Bronchial epithelial cell (primary cell): ENCODE measurements at regions not wholly inside any gene's neighbourhood (a gene's known extent, or its start where the extent isn't known, plus 50 kb on each side); places are given as distances from the start of the nearest gene placed in this dataset.

Experiments used
- DNase-seq: peaks from one replicate; pipeline ENCODE4 v3.0.0-alpha.2; 2010; ENCODE audit warnings: low read depth
- FAIRE-seq: peaks from 2 replicates; lab custom pipeline; 2011; peaks lifted over from hg19 to GRCh38; lab: Jason Lieb, UNC
- H3K27me3 ChIP-seq: 2 replicates; pipeline ENCODE4 v1.5.1; 2011; ENCODE audit warnings: low read length; ENCODE audit not compliant: control insufficient read depth, insufficient read depth
- H3K36me3 ChIP-seq: 2 replicates; pipeline ENCODE4 v1.5.1; 2011; ENCODE audit warnings: low read length; ENCODE audit not compliant: control insufficient read depth, insufficient read depth
- H3K4me3 ChIP-seq: 2 replicates; pipeline ENCODE4 v1.5.1; 2011; ENCODE audit warnings: mild to moderate bottlenecking, low read depth, low read length, control low read depth
- TF ChIP-seq, protein P1 (sequence below): IDR thresholded peaks from 2 replicates; pipeline ENCODE4 v1.5.1; 2011; ENCODE audit warnings: mild to moderate bottlenecking, moderate library complexity, low read length, control low read depth, inconsistent platforms; ENCODE audit not compliant: insufficient read depth, severe bottlenecking

DNA sequence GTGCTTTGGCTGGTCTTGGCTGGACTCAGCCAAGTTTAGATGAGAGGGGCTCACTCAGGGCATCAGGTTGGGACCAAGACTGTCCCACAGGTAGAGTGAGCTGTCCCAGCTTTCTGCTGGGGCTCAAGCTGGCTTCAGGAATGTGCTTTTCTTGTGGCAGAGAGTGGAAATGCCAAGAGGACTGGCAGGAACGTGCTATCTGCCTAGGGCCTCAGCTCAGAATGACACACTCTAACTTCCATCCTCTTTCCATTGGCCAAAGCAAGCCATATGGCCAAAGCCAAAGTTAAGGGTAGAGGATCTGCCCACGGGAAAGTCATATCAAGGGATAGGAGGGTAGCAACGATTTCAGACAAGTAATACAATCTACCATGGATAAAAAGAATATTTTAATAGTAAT lies 178.8 kb downstream of the ABHD5 start:
- TF ChIP-seq, protein P1, sequence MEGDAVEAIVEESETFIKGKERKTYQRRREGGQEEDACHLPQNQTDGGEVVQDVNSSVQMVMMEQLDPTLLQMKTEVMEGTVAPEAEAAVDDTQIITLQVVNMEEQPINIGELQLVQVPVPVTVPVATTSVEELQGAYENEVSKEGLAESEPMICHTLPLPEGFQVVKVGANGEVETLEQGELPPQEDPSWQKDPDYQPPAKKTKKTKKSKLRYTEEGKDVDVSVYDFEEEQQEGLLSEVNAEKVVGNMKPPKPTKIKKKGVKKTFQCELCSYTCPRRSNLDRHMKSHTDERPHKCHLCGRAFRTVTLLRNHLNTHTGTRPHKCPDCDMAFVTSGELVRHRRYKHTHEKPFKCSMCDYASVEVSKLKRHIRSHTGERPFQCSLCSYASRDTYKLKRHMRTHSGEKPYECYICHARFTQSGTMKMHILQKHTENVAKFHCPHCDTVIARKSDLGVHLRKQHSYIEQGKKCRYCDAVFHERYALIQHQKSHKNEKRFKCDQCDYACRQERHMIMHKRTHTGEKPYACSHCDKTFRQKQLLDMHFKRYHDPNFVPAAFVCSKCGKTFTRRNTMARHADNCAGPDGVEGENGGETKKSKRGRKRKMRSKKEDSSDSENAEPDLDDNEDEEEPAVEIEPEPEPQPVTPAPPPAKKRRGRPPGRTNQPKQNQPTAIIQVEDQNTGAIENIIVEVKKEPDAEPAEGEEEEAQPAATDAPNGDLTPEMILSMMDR, result no peak
- Histone ChIP-seq H3K4me3 (no peak overlapping the region), H3K36me3 (no peaks in the 10 kb centered on the region), H3K27me3 (no peaks in the 10 kb centered on the region)
- FAIRE-seq (no peak), DNase-seq (no peak)

DNA sequence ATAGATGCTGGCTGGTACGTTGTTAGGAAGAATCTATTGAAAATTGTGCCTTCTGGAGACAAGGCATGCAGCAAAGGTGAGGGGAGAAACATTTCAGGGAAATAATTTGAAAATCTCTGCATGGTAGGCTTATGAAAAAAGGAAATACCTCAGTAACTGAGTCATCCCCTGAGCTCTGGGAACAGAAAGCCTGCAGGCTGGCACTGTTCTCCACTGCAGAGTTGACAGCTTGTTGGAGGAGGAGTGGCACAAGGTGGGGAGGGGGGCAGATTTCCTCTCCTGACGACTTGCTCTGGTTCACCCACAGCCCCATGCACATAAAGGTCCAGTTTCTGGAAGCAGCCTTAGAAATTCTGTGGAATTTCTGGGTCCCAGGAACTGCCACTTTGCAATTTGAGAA lies 179.4 kb downstream of the ABHD5 start:
- no peak for FAIRE-seq
- TF ChIP-seq, protein P1, result no peak
- H3K36me3 ChIP-seq, result no peaks in the 10 kb centered on the region
- no peak overlapping the region for H3K4me3 ChIP-seq
- DNase-seq, result peak; percentile 71
- no peaks in the 10 kb centered on the region for H3K27me3 ChIP-seq

DNA sequence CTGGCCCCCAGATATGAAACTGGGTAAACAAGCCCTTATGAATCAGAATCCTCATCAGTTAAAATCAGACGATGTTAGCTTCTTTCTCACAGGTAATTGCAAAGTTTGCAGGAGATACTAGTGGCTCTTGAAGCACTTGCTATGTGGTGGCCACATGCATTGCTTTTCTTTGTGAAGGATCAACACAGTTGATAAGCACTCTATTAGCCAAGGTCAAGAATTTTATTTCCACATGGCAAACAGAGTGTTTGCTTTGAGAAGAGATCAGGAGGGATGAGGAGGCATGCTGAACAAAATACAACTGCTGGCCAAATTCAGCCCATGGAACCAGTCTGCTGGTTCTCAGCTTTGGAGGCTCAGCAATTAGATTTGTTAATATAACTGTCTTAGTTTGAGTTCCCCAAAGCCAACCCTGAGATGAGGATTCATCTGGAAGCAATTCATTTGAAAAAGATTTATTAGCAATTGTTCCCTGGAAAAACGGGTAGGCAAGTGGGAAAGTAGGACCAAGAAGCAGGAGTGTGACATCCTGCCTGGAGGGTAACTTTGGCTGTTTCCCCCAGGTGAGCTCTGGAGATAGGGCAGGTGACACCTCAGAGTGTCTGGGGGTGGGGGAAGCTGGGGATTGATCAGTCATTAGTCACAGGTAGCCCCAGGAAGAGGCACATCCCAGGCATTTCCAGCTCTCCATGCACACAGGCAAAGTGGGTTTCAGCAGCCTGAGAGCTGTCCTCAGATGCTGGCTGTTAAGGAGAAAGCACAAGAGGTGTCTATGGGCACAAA lies 180.3 kb downstream of the ABHD5 start:
- no peak overlapping the region for H3K4me3 ChIP-seq
- peak; percentile 77 for DNase-seq
- H3K36me3 ChIP-seq, result no peaks in the 10 kb centered on the region
- H3K27me3 ChIP-seq, result no peaks in the 10 kb centered on the region
- TF ChIP-seq, protein P1, result no peak
- no peak for FAIRE-seq

DNA sequence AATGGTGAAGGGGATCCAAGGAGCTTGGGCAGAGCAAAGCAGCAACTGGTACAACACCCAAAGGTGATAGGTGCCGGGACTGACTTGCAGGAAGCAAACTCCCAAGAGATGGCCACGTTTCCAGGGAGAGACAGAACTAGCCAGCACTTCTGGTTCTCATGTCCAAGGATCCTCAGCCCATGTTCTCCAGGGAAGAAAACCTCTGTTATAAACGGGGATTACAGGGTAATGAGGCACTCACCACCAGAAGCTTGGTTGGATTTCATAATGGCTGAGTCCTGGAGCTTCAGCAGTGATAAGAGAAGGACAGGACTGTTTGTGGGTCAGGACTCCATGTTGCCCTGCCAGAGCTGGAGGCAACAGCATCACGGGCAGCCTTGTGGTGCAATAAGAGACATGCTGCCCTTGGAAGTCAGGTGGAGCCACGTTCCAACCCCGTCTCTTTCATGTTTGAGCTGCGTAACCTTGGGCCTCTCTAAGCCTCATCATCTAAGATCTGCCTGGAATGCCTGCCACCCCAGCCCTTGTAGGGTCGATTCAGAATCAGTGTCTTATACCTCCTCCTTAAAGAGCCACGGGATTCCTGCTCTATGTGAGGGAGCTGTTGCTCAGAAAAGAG lies 181.0 kb downstream of the ABHD5 start:
- H3K27me3 ChIP-seq, result no peaks in the 10 kb centered on the region
- no peak overlapping the region for H3K4me3 ChIP-seq
- DNase-seq, result no peak
- no peaks in the 10 kb centered on the region for H3K36me3 ChIP-seq
- TF ChIP-seq, protein P1, result no peak
- FAIRE-seq, result peak; percentile 64

DNA sequence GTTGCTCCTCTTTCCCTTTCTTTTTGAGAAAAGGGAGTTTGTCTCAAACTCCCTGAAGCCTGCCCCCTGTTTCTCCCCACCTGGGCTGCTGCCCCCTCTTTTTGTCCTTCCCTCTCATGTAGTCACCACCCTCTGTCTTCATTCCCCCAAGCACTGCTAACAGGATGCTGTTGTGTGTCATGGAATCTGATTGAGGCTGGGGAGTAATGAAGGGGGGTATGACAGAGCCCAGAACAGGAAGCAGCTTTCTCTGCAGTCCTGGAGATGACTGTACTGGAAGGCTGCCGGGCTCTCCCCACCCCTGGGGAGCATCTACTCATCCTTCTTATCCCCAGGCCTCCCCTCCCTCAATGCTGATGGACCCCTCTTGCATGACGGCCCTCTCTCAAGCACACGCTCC lies 181.6 kb downstream of the ABHD5 start:
- Histone ChIP-seq H3K4me3 (no peak overlapping the region), H3K36me3 (no peaks in the 10 kb centered on the region), H3K27me3 (no peaks in the 10 kb centered on the region)
- FAIRE-seq, result no peak
- DNase-seq, result peak; percentile 92
- TF ChIP-seq, protein P1, result no peak
